Suprapubic skin (tissue), 4 donors: ENCODE measurements at regions not wholly inside any gene's neighbourhood (a gene's known extent, or its start where the extent isn't known, plus 50 kb on each side); places are given as distances from the start of the nearest gene placed in this dataset.

Source experiments
- CTCF ChIP-seq, 2 donors: fragments of 200-600 bp in 1 of 2; fragments of 450-650 bp in 1 of 2; sonication (generic) in 1 of 2; IDR thresholded peaks; one replicate each; pipeline ENCODE4 v1.5.1; 2016 to 2019; ENCODE audit warnings: antibody characterized with exemption in 2 of 2, mild to moderate bottlenecking in 1 of 2, moderate library complexity in 1 of 2
- POLR2A ChIP-seq, 2 donors: fragments of 450-650 bp; IDR thresholded peaks; one replicate each; pipeline ENCODE4 v1.6.1; 2017; ENCODE audit warnings: antibody characterized with exemption in 2 of 2, mild to moderate bottlenecking in 2 of 2, moderate library complexity in 2 of 2
- POLR2AphosphoS5 ChIP-seq, 3 donors: sonication (generic); formaldehyde crosslinking; IDR thresholded peaks; one replicate each; pipeline ENCODE4 v1.6.1; 2017; ENCODE audit warnings: antibody characterized with exemption in 3 of 3

DNA sequence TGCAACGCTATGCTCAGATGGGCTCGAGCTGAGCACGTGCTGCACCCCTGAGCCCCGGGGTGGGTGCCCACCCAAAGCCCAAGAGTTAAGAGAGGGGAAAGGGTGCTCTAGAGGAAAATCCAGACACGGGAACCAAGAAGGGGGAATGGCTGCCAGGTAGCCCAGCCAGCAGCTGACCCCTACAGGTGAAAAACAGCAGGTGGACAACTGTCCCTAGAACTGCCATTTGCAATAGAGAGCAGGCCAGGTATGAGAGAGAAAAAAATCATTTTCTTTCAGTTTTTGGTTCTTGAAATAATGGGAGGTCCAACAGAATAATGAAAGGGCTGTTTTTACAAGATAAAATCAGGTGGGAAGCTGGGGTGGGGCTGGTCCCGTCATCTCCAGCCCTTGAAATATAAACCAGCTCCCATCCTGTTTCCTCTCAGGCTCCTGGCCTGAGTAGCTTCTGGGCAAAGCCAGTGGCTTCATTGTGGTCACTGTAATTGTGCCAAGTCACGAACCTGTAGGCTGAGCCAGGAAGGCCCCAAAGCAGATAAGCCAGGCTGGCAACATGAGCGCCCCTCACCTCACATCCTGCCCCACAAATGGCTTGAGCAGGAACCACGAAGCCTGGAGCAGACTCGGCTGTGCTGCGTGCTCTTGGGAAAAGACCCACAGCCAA, 257.8 kb downstream of the SNX10 start:
- TF ChIP-seq CTCF (IDR thresholded peaks at IDR 0.05) (no peak), POLR2A (IDR thresholded peaks at IDR 0.05) (no peak), POLR2AphosphoS5 (IDR thresholded peaks at IDR 0.05) (no peak)
